Neuronal stem cell (in vitro differentiated cells): ENCODE measurements at regions not wholly inside any gene's neighbourhood (a gene's known extent, or its start where the extent isn't known, plus 50 kb on each side); places are given as distances from the start of the nearest gene placed in this dataset.

Experiments used
- DNase-seq: peaks from one replicate; pipeline ENCODE4 v3.0.0-alpha.2; 2013; ENCODE audit warnings: low spot score
- H2AFZ ChIP-seq: one replicate; pipeline ENCODE4 v1.6.1; 2013; ENCODE audit warnings: mild to moderate bottlenecking, low read length, inconsistent platforms
- H2AK5ac ChIP-seq: 2 replicates; pipeline ENCODE4 v1.6.1; 2013; ENCODE audit warnings: low read depth, mild to moderate bottlenecking, inconsistent platforms, low read length, moderate library complexity, mixed read lengths
- H2BK120ac ChIP-seq: 2 replicates; pipeline ENCODE4 v1.6.1; 2013; ENCODE audit warnings: low read depth, mild to moderate bottlenecking, inconsistent platforms, low read length, moderate library complexity, mixed read lengths
- H2BK12ac ChIP-seq: one replicate; pipeline ENCODE4 v1.6.1; 2013; ENCODE audit warnings: low read length, inconsistent platforms
- H2BK15ac ChIP-seq: 2 replicates; pipeline ENCODE4 v1.6.1; 2013; ENCODE audit warnings: mild to moderate bottlenecking, low read length, inconsistent platforms, mixed read lengths
- H2BK5ac ChIP-seq: one replicate; pipeline ENCODE4 v1.6.1; 2013; ENCODE audit warnings: inconsistent platforms, mild to moderate bottlenecking, low read length, moderate library complexity
- H3K14ac ChIP-seq: one replicate; pipeline ENCODE4 v1.6.1; 2013; ENCODE audit warnings: low read length, inconsistent platforms
- H3K18ac ChIP-seq: 2 replicates; pipeline ENCODE4 v1.6.1; 2013; ENCODE audit warnings: low read length, inconsistent platforms
- H3K23ac ChIP-seq: 2 replicates; pipeline ENCODE4 v1.6.1; 2013; ENCODE audit warnings: low read depth, mild to moderate bottlenecking, mixed read lengths, low read length, inconsistent platforms; ENCODE audit not compliant: poor library complexity
- H3K27ac ChIP-seq: replicated peaks from 3 replicates; pipeline ENCODE4 v1.5.1; 2013; ENCODE audit warnings: low read length, inconsistent platforms
- H3K27me3 ChIP-seq, 3 experiments: 2 replicates each; pipeline ENCODE4 v1.6.1; 2013; ENCODE audit warnings: low read length in 3 of 3, mild to moderate bottlenecking in 2 of 3, inconsistent platforms in 1 of 3, low read depth in 1 of 3, mixed read lengths in 1 of 3, moderate library complexity in 1 of 3; ENCODE audit not compliant: control insufficient read depth in 3 of 3, insufficient read depth in 3 of 3
- H3K36me3 ChIP-seq, 2 donors: replicated peaks in 1 of 2; 2 replicates each; pipeline ENCODE4 v1.6.1; 2013; ENCODE audit warnings: low read length in 2 of 2; ENCODE audit not compliant: control insufficient read depth in 2 of 2, insufficient read depth in 2 of 2
- H3K4ac ChIP-seq: 2 replicates; pipeline ENCODE4 v1.6.1; 2013; ENCODE audit warnings: inconsistent platforms, mild to moderate bottlenecking, low read length, moderate library complexity
- H3K4me1 ChIP-seq, 2 donors: 1 replicate in 1 of 2; 2 replicates in 1 of 2; pipeline ENCODE4 v1.6.1; 2013; ENCODE audit warnings: low read length in 2 of 2, low read depth in 1 of 2; ENCODE audit not compliant: control insufficient read depth in 2 of 2, insufficient read depth in 1 of 2
- H3K4me2 ChIP-seq: one replicate; pipeline ENCODE4 v1.6.1; 2013; ENCODE audit warnings: mild to moderate bottlenecking, low read length, inconsistent platforms; ENCODE audit not compliant: insufficient read depth, poor library complexity, severe bottlenecking
- H3K4me3 ChIP-seq, 2 donors: 2 replicates each; pipeline ENCODE4 v1.5.1; 2013; ENCODE audit warnings: low read length in 2 of 2, mild to moderate bottlenecking in 2 of 2, inconsistent platforms in 1 of 2, moderate library complexity in 1 of 2
- H3K79me1 ChIP-seq: one replicate; pipeline ENCODE4 v1.6.1; 2013; ENCODE audit warnings: low read depth, mild to moderate bottlenecking, inconsistent platforms, low read length, moderate library complexity
- H3K9ac ChIP-seq: one replicate; pipeline ENCODE4 v1.6.1; 2013; ENCODE audit warnings: mild to moderate bottlenecking, low read depth, low read length, inconsistent platforms; ENCODE audit not compliant: poor library complexity
- H3K9me3 ChIP-seq, 2 donors: replicated peaks in 1 of 2; 2 replicates each; pipeline versions ENCODE3 to v1.6.1; 2013; ENCODE audit warnings: low read length in 2 of 2, mild to moderate bottlenecking in 2 of 2, inconsistent platforms in 1 of 2, low read depth in 1 of 2, mixed read lengths in 1 of 2, moderate library complexity in 1 of 2; ENCODE audit not compliant: control insufficient read depth in 2 of 2, insufficient read depth in 1 of 2
- H4K8ac ChIP-seq: one replicate; pipeline ENCODE4 v1.6.1; 2013; ENCODE audit warnings: low read depth, mild to moderate bottlenecking, inconsistent platforms, low read length, moderate library complexity
- H4K91ac ChIP-seq: one replicate; pipeline ENCODE4 v1.6.1; 2013; ENCODE audit warnings: low read length, low read depth, mild to moderate bottlenecking, inconsistent platforms; ENCODE audit not compliant: poor library complexity
- WGBS, 2 donors: extraction: QIAGEN DNeasy Blood & Tissue Kit; methylation state at CpG; one replicate each; pipeline ENCODE4 v1.1.7; 2013; ENCODE audit warnings: missing lambda C conversion rate in 2 of 2, mixed read lengths in 1 of 2; ENCODE audit not compliant: insufficient read length in 2 of 2, insufficient replicate concordance in 1 of 2; ENCODE audit errors: extremely low coverage in 2 of 2; 5-methylcytosine and 5-hydroxymethylcytosine counted together

DNA sequence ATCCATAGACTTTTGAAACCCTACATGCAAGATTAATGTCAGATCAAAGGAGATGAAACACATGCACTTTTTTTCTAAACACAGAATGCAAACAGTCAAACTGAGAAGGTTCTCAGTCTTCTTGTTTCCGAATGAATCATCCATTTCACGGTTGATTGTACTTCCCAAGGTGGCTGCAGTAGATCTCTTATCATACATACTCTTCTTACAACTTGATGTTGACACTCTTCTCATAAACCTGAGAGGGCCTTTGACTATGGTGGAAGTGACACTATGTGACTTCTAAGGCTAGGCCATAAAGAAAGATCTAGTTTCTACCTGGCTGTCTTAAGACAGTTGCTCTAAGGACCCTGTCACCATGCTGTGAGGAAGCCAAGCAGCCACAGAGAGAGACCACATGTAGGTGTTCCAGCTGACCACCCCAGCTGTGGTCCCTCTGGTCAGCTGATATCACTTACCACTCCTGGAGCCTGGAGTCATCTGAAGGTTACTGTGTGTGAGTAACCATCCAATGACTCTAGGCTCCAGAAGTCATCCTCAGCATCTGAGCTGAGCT, 67.2 kb upstream of the HMGA2 start:
- no peaks in the 10 kb centered on the region for H3K9me3 ChIP-seq
- no peak overlapping the region for H2BK5ac ChIP-seq
- no CpG with 5 or more reads among the region's 2 CpGs for WGBS, 2 donors
- H3K4me1 ChIP-seq: no peaks in the 10 kb centered on the region
- peak overlapping the region in 1 of 2 donors; percentile 13 for H3K4me3 ChIP-seq
- H3K18ac ChIP-seq: no peak overlapping the region
- H3K27ac ChIP-seq: no peak overlapping the region
- no peaks in the 10 kb centered on the region for H3K79me1 ChIP-seq
- H3K9ac ChIP-seq: no peak overlapping the region
- no peaks in the 10 kb centered on the region for H3K36me3 ChIP-seq
- no peak overlapping the region for H2BK12ac ChIP-seq
- DNase-seq: no peak
- H2BK120ac ChIP-seq: no peak overlapping the region
- H4K91ac ChIP-seq: no peak overlapping the region
- no peak overlapping the region for H4K8ac ChIP-seq
- no peaks in the 10 kb centered on the region for H3K27me3 ChIP-seq
- H3K23ac ChIP-seq: no peak overlapping the region
- no peak overlapping the region for H3K14ac ChIP-seq
- no peak overlapping the region for H2AK5ac ChIP-seq
- no peak overlapping the region for H3K4ac ChIP-seq
- no peak overlapping the region for H2AFZ ChIP-seq
- H3K4me2 ChIP-seq: no peak overlapping the region
- no peak overlapping the region for H2BK15ac ChIP-seq

GRCh38 chr12:65758401-65758800, 65.9 kb upstream of the HMGA2 start:
- Histone ChIP-seq H3K9ac (no peak overlapping the region), H3K23ac (no peak overlapping the region), H3K4me3 (no peak overlapping the region), H3K79me1 (no peaks in the 10 kb centered on the region), H3K36me3 (no peaks in the 10 kb centered on the region), H3K27me3 (no peaks in the 10 kb centered on the region), H3K4me1 (peaks cover 0 to 2% of the 10 kb centered on the region in 2 donors), H4K8ac (no peak overlapping the region), H3K14ac (no peak overlapping the region), H3K18ac (no peak overlapping the region), H4K91ac (no peak overlapping the region), H2BK15ac (no peak overlapping the region), H2BK120ac (no peak overlapping the region), H2BK5ac (no peak overlapping the region), H2BK12ac (no peak overlapping the region), H3K4me2 (no peak overlapping the region), H3K4ac (no peak overlapping the region), H3K9me3 (no peaks in the 10 kb centered on the region), H2AFZ (no peak overlapping the region), H2AK5ac (no peak overlapping the region), H3K27ac (no peak overlapping the region)
- no peak for DNase-seq
- no CpG with 5 or more reads among the region's 2 CpGs for WGBS, 2 donors

GRCh38 chr12:65759735-65760134, 64.5 kb upstream of the HMGA2 start:
- no peak overlapping the region for H3K4me3 ChIP-seq
- no peak overlapping the region for H3K18ac ChIP-seq
- no peak overlapping the region for H2BK12ac ChIP-seq
- no peaks in the 10 kb centered on the region for H3K79me1 ChIP-seq
- H2AK5ac ChIP-seq: no peak overlapping the region
- H4K8ac ChIP-seq: no peak overlapping the region
- H3K4me2 ChIP-seq: no peak overlapping the region
- H3K14ac ChIP-seq: no peak overlapping the region
- no peak overlapping the region for H3K23ac ChIP-seq
- no peaks in the 10 kb centered on the region for H3K36me3 ChIP-seq
- no peak overlapping the region for H2BK120ac ChIP-seq
- no peak overlapping the region for H3K9ac ChIP-seq
- no CpG with 5 or more reads among the region's 8 CpGs for WGBS, 2 donors
- H2AFZ ChIP-seq: no peak overlapping the region
- H3K4me1 ChIP-seq: peaks cover 0 to 2% of the 10 kb centered on the region in 2 donors
- no peak for DNase-seq
- no peak overlapping the region for H2BK5ac ChIP-seq
- H3K4ac ChIP-seq: no peak overlapping the region
- no peak overlapping the region for H2BK15ac ChIP-seq
- H4K91ac ChIP-seq: no peak overlapping the region
- no peak overlapping the region for H3K27ac ChIP-seq
- H3K9me3 ChIP-seq: no peaks in the 10 kb centered on the region
- no peaks in the 10 kb centered on the region for H3K27me3 ChIP-seq

GRCh38 chr12:65761301-65761700, 63.0 kb upstream of the HMGA2 start:
- peaks cover 0 to 2% of the 10 kb centered on the region in 2 donors for H3K4me1 ChIP-seq
- H2AFZ ChIP-seq: no peak overlapping the region
- no peak overlapping the region for H3K14ac ChIP-seq
- H4K8ac ChIP-seq: no peak overlapping the region
- no peak overlapping the region for H3K9ac ChIP-seq
- no peak overlapping the region for H2BK5ac ChIP-seq
- no peaks in the 10 kb centered on the region for H3K27me3 ChIP-seq
- no CpG with 5 or more reads among the region's 2 CpGs for WGBS, 2 donors
- H3K79me1 ChIP-seq: no peaks in the 10 kb centered on the region
- H4K91ac ChIP-seq: no peak overlapping the region
- H3K27ac ChIP-seq: no peak overlapping the region
- no peak for DNase-seq
- H3K36me3 ChIP-seq: no peaks in the 10 kb centered on the region
- no peak overlapping the region for H3K18ac ChIP-seq
- H2AK5ac ChIP-seq: no peak overlapping the region
- no peak overlapping the region for H3K4me3 ChIP-seq
- no peak overlapping the region for H3K4ac ChIP-seq
- no peak overlapping the region for H3K4me2 ChIP-seq
- H3K9me3 ChIP-seq: no peaks in the 10 kb centered on the region
- H2BK15ac ChIP-seq: no peak overlapping the region
- no peak overlapping the region for H3K23ac ChIP-seq
- H2BK12ac ChIP-seq: no peak overlapping the region
- H2BK120ac ChIP-seq: no peak overlapping the region
